ENCODE measurements at regions not wholly inside any gene's neighbourhood (a gene's known extent, or its start where the extent isn't known, plus 50 kb on each side); places are given as distances from the start of the nearest gene placed in this dataset.

DNA sequence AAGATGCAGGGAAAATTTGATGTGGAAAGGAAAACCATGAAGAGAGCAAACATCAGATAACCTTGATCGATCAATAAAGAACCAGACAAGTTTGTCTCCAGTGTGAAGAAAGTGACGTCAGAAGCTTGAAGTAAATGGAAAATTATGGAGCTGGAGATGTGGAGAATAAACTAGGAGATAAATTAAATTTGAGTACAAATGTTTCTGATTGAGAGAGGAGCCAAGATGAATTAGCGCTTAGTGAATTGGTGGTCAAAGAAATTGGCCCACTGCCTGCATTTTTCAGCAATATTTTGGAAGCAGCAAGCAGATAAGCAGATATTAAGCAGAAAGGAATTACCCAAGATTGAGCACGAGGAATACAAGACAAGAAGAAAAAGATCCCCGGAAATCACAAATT lies 567.3 kb upstream of the ZNF385D start:
- ATAC-seq (no peak), DNase-seq (no peak)
- no peak for TF ChIP-seq CTCF (IDR thresholded peaks at IDR 0.05)
- no peak overlapping the region for H3K4me3 ChIP-seq
- no peaks in the 10 kb centered on the region for H3K36me3 ChIP-seq (ENCODE audit: low read depth)
- no peaks in the 10 kb centered on the region for H3K4me1 ChIP-seq (ENCODE audit: low read depth)
- no peaks in the 10 kb centered on the region for H3K9me3 ChIP-seq
- intact Hi-C loops (cut with DNase I, micrococcal nuclease) = no loop called here

DNA sequence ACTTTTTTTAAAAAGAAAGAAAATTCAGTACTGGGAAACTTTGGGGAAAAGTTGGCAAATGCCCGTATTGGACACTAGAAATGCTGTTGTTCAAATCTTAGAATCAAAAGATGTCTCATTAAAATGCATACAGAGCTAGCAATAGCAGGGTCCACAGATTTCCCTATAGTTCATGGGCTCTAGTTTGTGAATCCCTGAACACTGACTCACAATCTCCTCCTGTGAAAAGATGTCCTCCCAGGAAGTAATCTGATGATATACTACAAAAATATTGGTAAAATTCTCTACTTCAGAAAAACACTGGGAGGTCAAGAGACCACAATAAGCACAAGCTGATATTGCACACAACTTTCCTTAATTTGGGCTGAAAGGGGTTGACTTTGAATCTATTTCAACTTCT lies 568.4 kb upstream of the ZNF385D start:
- no peak for DNase-seq
- intact Hi-C loops (cut with DNase I, micrococcal nuclease) = no loop called here
- no peak overlapping the region for H3K4me3 ChIP-seq

DNA sequence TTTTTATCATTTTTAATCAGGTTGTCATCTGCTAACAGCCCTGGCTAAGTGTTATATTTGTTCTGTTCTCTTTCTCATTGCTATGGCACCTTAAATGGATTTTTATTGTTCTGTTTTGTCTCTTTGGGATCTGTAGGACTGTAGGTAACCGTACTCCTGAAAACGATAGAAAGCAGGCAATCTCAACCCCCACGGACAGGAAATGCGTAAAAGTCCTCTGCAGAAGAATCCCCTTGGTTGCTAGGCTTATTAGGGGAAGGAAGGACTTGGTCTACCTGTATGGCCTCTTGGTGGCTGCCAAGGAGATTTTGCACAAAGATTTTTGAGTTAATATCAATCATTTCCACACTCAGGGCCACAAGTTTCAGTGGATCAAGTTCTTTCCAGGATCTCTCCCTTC lies 571.9 kb upstream of the ZNF385D start:
- DNase-seq = no peak
- no peak for TF ChIP-seq CTCF (IDR thresholded peaks at IDR 0.05)
- no peak overlapping the region for H3K4me3 ChIP-seq
- no peaks in the 10 kb centered on the region for H3K4me1 ChIP-seq (ENCODE audit: low read depth)
- no peaks in the 10 kb centered on the region for H3K36me3 ChIP-seq (ENCODE audit: low read depth)
- intact Hi-C loops (cut with DNase I, micrococcal nuclease) = no loop called here
- no peak for ATAC-seq
- H3K9me3 ChIP-seq = no peaks in the 10 kb centered on the region

More for the DNA sequence above, 568.4 kb upstream of the ZNF385D start:
- TF ChIP-seq CTCF (IDR thresholded peaks at IDR 0.05) = no peak
- H3K36me3 ChIP-seq (ENCODE audit: low read depth) = no peaks in the 10 kb centered on the region
- no peaks in the 10 kb centered on the region for H3K9me3 ChIP-seq
- ATAC-seq = no peak
- no peaks in the 10 kb centered on the region for H3K4me1 ChIP-seq (ENCODE audit: low read depth)

DNA sequence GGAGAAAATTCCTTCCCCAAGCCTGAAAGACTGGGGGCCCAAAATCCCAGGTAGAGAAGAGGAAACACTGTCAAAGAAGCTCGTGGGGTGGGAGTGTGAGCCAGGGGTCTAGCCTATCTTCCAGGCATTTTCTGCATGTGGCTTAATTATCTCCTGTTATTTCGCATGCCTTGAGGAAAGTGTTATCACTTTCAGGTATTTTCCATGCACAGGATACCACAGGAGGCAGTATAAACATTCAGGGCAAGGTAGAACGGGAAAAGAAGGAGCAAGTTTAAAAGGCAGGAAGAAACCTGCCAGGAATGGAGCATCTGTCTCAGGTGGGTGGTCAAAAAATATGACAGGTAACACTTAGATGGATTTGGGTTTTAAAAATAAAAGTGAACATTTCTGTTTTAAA lies 575.3 kb upstream of the ZNF385D start:
- DNase-seq = no peak

DNA sequence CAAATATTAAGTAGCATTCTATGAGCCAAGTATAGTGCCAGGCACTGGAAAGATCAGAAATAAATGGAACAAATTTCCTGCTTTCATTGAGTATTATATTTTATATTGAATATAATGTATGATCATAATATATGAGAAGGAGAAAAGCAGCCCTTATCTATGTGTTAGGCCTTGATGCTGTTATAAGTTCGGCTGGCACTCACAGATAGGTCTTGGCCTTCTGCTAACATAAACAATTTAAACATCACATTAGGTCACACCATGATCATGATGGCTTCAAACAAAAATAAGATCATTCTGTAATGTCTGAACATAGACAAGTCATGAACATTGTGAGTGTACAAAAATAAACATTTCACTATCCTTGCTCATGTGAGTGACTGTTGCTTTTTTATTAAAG lies 584.0 kb upstream of the ZNF385D start:
- H3K4me1 ChIP-seq (ENCODE audit: low read depth) = no peaks in the 10 kb centered on the region
- intact Hi-C loops (cut with DNase I, micrococcal nuclease) = no loop called here
- no peaks in the 10 kb centered on the region for H3K9me3 ChIP-seq
- DNase-seq = no peak
- H3K36me3 ChIP-seq (ENCODE audit: low read depth) = no peaks in the 10 kb centered on the region
- ATAC-seq = no peak
- no peak overlapping the region for H3K4me3 ChIP-seq
- TF ChIP-seq CTCF (IDR thresholded peaks at IDR 0.05) = no peak

More for the DNA sequence above, 575.3 kb upstream of the ZNF385D start:
- intact Hi-C loops (cut with DNase I, micrococcal nuclease) = no loop called here
- no peak for ATAC-seq
- TF ChIP-seq CTCF (IDR thresholded peaks at IDR 0.05) = no peak
- H3K36me3 ChIP-seq (ENCODE audit: low read depth) = no peaks in the 10 kb centered on the region
- no peaks in the 10 kb centered on the region for H3K4me1 ChIP-seq (ENCODE audit: low read depth)
- H3K4me3 ChIP-seq = no peak overlapping the region
- H3K9me3 ChIP-seq = no peaks in the 10 kb centered on the region

- no peaks in the 10 kb centered on the region for H3K4me1 ChIP-seq (ENCODE audit: low read depth)
- no peaks in the 10 kb centered on the region for H3K36me3 ChIP-seq (ENCODE audit: low read depth)
- H3K4me3 ChIP-seq = no peak overlapping the region
- intact Hi-C loops (cut with DNase I, micrococcal nuclease) = no loop called here
- ATAC-seq = no peak
- no peak for DNase-seq
- TF ChIP-seq CTCF (IDR thresholded peaks at IDR 0.05) = no peak
- no peaks in the 10 kb centered on the region for H3K9me3 ChIP-seq
Observed at GRCh38 chr3:22349215-22349851, 598.3 kb upstream of the ZNF385D start.

Data from mucosa of descending colon (tissue), 3 donors.